Spinal cord (tissue), 9 donors: ENCODE measurements at regions not wholly inside any gene's neighbourhood (a gene's known extent, or its start where the extent isn't known, plus 50 kb on each side); places are given as distances from the start of the nearest gene placed in this dataset.

Source experiments
- DNase-seq, 6 donors: peaks; one replicate each; pipeline versions ENCODE4 v3.0.0 to v3.0.0-alpha.2; 2013 to 2015; ENCODE audit warnings: low spot score in 6 of 6, low read depth in 4 of 6
- H3K27ac ChIP-seq: one replicate; pipeline ENCODE4 v1.5.1; 2013; ENCODE audit warnings: low read depth, low read length, control low read depth
- H3K27me3 ChIP-seq: one replicate; pipeline ENCODE4 v1.6.1; 2013; ENCODE audit warnings: low read length; ENCODE audit not compliant: control insufficient read depth, insufficient read depth
- H3K36me3 ChIP-seq: one replicate; pipeline ENCODE4 v1.6.1; 2013; ENCODE audit warnings: low read length; ENCODE audit not compliant: control insufficient read depth, insufficient read depth
- H3K4me1 ChIP-seq: one replicate; pipeline ENCODE4 v1.6.1; 2013; ENCODE audit warnings: low read length; ENCODE audit not compliant: control insufficient read depth, insufficient read depth
- H3K4me3 ChIP-seq: one replicate; pipeline ENCODE4 v1.5.1; 2013; ENCODE audit warnings: low read depth, low read length, control low read depth
- H3K9me3 ChIP-seq: one replicate; pipeline ENCODE4 v1.6.1; 2013; ENCODE audit warnings: low read length; ENCODE audit not compliant: control insufficient read depth, insufficient read depth
- WGBS: methylation state at CpG from one replicate; pipeline ENCODE4 v1.1.5; 2013; ENCODE audit warnings: missing lambda C conversion rate; ENCODE audit not compliant: insufficient coverage; 5-methylcytosine and 5-hydroxymethylcytosine counted together
- donor health status: healthy.

DNA sequence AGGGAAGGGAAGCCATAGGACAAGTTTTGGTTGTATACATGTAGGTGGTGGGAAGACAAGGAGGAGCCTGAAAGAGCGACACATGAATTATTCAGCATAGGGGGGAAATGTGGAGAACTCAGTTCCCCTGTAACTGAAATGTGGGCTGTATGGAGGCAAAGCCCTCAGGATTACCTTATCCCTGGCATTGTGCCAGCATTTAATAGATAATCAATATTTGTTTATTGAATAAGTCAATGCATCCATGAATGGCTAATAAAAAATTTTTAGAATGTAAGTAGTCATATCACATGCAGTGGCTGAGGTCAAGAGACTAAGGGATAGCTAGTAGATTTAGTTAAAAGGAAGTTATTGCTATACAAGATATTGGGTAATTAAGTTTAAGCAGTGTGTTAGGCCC is 232.4 kb downstream of the SNAPC1 start:
- no peak for DNase-seq
- H3K4me1 ChIP-seq: no peaks in the 10 kb centered on the region
- H3K9me3 ChIP-seq: no peaks in the 10 kb centered on the region
- H3K4me3 ChIP-seq: no peak overlapping the region
- 100% methylated on average over 1 of the region's 1 CpG for WGBS
- H3K27ac ChIP-seq: no peak overlapping the region
- no peaks in the 10 kb centered on the region for H3K36me3 ChIP-seq
- H3K27me3 ChIP-seq: no peaks in the 10 kb centered on the region

DNA sequence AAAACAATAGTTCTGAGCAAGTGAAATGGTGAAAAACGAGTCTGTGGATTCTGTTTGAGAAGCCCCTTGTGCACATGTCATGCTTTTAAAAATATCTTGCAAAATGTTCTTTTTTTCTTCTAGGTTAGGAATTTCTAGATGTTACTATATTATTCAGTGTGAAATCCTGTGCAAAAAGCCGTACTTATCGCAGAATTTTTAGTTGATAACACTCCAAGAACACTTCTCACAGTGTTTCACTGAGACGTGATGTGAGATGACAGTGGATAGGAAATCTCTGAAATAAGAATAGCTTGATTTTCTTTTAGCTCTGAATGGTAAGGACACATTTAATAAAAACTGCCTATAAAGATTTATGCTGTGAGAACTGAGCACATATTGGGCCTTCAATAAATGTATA is 234.5 kb downstream of the SNAPC1 start:
- no peak overlapping the region for H3K4me3 ChIP-seq
- H3K36me3 ChIP-seq: no peaks in the 10 kb centered on the region
- H3K9me3 ChIP-seq: no peaks in the 10 kb centered on the region
- DNase-seq: peak in 1 of 6 donors; percentile 77
- H3K27ac ChIP-seq: no peak overlapping the region
- H3K27me3 ChIP-seq: no peaks in the 10 kb centered on the region
- WGBS: 100% methylated on average over 1 of the region's 4 CpGs
- no peaks in the 10 kb centered on the region for H3K4me1 ChIP-seq

DNA sequence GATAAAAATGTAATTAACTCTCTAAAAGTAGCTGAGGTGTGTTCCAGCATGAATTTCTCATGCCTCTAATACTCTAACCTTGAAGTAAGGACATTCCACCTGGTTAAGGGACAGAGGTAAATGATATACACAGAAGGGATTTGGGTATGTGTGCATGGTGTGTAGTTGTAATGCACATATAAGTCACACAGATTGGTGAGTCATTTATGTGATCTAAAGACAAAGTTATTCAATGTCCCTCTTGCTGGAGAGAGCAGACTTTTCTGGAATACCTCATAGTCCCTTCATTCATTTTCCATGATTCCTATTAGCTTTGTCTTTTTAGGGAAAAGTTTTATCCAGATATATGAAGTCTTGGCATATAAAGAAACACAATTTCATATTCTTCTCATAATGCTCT is 234.9 kb downstream of the SNAPC1 start:
- Histone ChIP-seq H3K27ac (no peak overlapping the region), H3K4me1 (no peaks in the 10 kb centered on the region), H3K9me3 (no peaks in the 10 kb centered on the region), H3K27me3 (no peaks in the 10 kb centered on the region), H3K4me3 (no peak overlapping the region), H3K36me3 (no peaks in the 10 kb centered on the region)
- no peak for DNase-seq

DNA sequence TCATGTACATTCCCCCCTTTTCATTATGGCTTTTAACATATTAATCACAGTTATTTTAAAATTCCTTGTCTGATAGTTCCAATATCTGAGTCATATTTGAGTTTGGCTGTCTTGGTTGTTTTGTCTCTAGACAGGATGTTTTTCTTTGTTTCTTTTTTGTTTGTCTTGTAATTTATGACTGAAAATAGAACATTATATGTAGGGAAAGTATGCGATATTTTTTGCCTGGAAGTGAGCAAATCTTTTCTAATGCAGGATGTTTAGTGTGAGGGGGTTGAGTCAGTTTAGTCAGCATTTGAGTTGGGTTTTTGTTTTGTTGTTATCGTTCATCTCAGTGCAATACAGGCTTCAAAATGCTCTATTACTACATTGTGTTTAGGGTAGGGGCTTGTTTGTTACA is 239.7 kb downstream of the SNAPC1 start:
- Histone ChIP-seq H3K36me3 (no peaks in the 10 kb centered on the region), H3K4me1 (no peaks in the 10 kb centered on the region), H3K27me3 (no peaks in the 10 kb centered on the region), H3K9me3 (no peaks in the 10 kb centered on the region), H3K27ac (no peak overlapping the region), H3K4me3 (no peak overlapping the region)
- WGBS: 100% methylated on average over 1 of the region's 2 CpGs
- no peak for DNase-seq

DNA sequence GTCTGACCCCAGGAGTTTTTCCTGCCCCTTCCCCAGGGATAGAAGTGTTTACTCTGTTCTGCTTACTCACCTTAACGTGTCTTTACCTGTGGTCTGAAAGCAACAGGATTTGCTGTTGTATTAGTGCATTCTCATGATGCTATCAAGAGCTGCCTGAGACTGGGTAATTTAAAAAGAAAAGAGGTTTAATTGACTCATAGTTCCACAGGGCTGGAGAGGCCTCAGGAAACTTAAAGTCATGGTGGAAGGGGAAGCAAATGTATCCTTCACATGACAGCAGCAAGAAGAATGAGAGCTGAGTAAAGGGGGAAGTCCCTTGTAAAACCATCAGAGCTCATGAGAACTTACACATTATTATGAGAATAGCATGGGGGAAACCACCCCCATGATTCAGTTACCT is 240.4 kb downstream of the SNAPC1 start:
- no peak for DNase-seq
- Histone ChIP-seq H3K4me3 (no peak overlapping the region), H3K36me3 (no peaks in the 10 kb centered on the region), H3K27me3 (no peaks in the 10 kb centered on the region), H3K27ac (no peak overlapping the region), H3K4me1 (no peaks in the 10 kb centered on the region), H3K9me3 (no peaks in the 10 kb centered on the region)
- no CpG with 5 or more reads among the region's 1 CpG for WGBS

DNA sequence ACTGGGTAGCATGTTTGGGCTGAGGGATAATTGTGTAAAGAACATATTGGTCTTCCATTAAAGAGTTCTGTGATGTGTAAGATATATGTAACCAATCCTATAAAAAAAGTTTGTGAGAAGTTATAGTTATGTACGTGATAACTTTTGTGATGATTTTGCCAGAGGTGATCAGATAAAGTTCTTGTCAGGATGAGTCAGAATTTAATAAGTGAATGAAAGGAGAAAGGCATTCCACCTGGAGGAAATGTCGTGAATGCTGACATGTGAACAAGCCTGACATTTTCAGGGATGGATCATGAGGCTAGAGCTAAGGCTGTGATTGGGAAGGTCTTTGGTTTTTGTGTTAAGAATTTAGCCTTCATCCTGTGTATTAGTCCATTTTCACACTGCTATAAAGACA is 241.5 kb downstream of the SNAPC1 start:
- WGBS: 58% methylated on average over 2 of the region's 2 CpGs
- Histone ChIP-seq H3K4me3 (no peak overlapping the region), H3K27ac (no peak overlapping the region), H3K4me1 (no peaks in the 10 kb centered on the region), H3K9me3 (no peaks in the 10 kb centered on the region), H3K36me3 (no peaks in the 10 kb centered on the region), H3K27me3 (no peaks in the 10 kb centered on the region)
- DNase-seq: no peak

DNA sequence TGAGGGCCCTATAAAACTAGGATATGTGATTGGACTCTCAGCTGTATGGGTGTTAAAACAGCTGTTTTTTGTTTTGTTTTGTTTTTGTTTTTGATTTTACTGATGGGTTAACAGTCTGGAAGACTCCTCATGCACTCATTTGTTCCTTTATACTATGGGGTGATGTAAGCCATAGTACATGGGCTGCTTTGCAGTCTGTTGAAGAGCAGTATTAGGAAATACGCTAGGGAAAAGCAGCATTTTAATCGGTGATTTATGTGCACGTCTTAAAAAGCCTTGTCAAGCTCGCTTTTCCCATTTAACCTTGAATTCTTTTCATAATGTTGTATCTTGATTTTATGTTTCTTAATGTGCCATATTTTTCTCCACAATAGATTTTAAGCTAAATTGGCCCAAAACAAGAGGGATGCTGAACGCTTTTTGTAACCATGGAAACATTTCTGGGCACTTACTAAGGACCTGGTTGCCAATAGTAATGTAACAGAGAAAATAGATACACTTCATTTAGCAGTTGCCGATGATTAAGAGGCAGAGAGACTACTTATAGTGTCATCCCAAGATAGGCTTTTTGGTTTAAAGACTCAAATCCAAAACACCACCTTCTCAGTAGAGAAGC is 244.0 kb downstream of the SNAPC1 start:
- no peaks in the 10 kb centered on the region for H3K27me3 ChIP-seq
- 20% methylated on average over 1 of the region's 6 CpGs for WGBS
- H3K4me3 ChIP-seq: no peak overlapping the region
- H3K27ac ChIP-seq: no peak overlapping the region
- H3K4me1 ChIP-seq: no peaks in the 10 kb centered on the region
- H3K9me3 ChIP-seq: no peaks in the 10 kb centered on the region
- DNase-seq: peak in 2 of 6 donors; percentile 90
- H3K36me3 ChIP-seq: no peaks in the 10 kb centered on the region

DNA sequence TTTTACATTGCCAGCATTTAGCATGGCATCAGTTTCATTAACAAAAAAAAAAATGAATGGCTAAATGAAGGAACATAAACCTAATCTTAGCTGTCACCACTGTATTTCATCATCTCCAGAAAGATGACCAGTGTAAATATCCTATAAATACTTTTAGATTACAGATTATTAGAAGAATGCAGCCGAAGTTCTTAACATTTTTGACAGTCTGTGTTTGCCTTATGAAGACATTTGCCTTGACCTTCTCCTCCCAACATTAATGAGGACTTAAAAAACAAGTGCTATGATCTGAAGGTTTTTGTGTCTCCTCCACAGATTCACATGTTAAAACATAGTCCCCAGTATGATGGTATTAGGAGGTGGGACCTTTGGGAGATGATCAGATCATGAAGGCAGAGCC is 253.0 kb downstream of the SNAPC1 start:
- Histone ChIP-seq H3K9me3 (no peaks in the 10 kb centered on the region), H3K36me3 (no peaks in the 10 kb centered on the region), H3K4me1 (no peaks in the 10 kb centered on the region), H3K4me3 (no peak overlapping the region), H3K27me3 (no peaks in the 10 kb centered on the region), H3K27ac (no peak overlapping the region)
- no peak for DNase-seq
- WGBS: no CpG with 5 or more reads among the region's 1 CpG

DNA sequence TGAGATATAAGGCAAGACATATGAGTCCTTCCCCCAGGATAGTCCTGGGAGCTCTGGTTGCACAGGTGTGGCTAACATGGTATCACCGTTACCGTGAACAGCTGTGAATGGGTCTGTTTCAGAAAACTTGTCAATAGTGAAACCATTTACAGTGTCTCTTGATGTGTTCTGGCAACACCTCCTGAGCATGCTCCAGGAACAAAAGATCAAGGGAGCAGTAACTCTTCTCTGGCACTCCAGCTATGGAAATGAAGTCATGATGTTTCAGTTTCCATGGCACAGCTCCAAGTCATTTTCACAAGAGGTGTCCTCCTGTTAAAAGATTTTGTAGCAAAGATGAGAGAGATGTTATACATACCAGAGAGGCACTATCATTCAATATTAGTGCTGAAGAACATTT is 253.7 kb downstream of the SNAPC1 start:
- Histone ChIP-seq H3K27me3 (no peaks in the 10 kb centered on the region), H3K4me3 (no peak overlapping the region)

DNA sequence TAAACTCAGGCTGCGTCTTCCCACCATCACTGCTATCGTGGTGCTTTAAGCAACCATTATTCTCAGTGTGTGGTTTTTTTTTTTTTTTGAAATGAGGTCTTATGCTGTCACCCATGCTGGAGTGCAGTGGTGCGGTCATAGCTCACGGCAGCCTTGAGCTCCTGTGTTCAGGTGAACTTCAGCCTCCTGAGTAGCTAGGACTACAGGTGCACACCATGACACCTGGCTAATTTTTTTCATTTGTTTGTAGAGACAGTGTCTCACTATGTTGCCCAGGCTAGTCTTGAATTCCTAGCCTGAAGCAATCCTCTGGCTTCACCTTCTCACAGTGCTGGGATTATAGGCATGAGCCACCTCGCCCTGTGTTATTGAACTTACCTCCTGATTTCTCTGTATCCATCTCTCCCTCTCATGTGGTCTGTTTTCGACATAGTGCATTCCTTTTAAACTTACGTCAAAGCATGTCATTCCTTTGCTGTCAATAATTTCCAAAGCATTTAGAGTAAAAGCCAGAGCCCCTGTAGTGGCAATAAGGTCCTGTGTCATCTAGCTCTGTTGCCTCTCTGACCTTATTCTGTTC is 255.5 kb downstream of the SNAPC1 start:
- no peaks in the 10 kb centered on the region for H3K27me3 ChIP-seq
- no peak for DNase-seq
- H3K36me3 ChIP-seq: no peaks in the 10 kb centered on the region
- H3K4me3 ChIP-seq: no peak overlapping the region
- H3K4me1 ChIP-seq: no peaks in the 10 kb centered on the region
- WGBS: 84% methylated on average over 5 of the region's 7 CpGs
- H3K27ac ChIP-seq: no peak overlapping the region
- H3K9me3 ChIP-seq: no peaks in the 10 kb centered on the region

More for the DNA sequence above, 253.7 kb downstream of the SNAPC1 start:
- H3K4me1 ChIP-seq: no peaks in the 10 kb centered on the region
- H3K9me3 ChIP-seq: no peaks in the 10 kb centered on the region
- no peaks in the 10 kb centered on the region for H3K36me3 ChIP-seq
- DNase-seq: peak in 1 of 6 donors; percentile 75
- WGBS: 18% methylated on average over 2 of the region's 2 CpGs
- no peak overlapping the region for H3K27ac ChIP-seq
